ENCODE measurements at regions not wholly inside any gene's neighbourhood (a gene's known extent, or its start where the extent isn't known, plus 50 kb on each side); places are given as distances from the start of the nearest gene placed in this dataset.
A peak's percentile ranks its signal among the peaks of the same experiment; 100 is the strongest.

DNA sequence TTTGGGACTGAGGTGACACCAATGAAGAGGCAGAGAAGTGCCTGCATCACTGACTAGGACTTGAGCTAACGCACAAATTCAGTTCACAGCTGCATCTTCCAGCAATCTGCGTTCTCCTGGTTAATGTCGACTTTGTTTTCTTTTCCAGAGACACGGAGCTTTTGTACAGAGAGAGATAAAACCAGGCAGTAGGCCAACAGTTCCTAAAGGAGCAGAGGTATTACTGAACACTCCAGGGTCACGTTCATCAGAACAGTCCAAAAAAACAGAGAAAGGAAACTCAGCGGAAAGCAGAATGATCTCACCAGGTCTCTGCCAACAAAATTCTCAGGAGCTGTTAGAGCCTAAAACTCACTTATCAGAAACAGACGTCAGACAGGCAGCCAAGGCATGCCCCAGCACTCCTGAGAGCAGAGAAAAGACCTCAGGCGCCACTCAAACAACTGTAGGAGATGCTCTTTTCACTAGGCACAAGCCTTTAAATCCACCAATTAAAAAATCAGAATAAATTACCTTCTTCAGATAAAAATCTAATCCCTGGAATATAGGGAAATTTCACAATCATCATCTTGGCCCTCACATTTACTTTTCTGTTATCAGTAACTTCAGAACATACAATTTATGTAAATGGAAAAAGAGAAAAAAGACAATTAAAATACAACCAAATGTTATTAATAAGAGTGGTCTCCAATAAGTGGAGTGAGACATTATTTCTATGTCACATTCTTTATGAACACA, 95.9 kb upstream of the SPTBN1 start:
- peak; percentile 6 for DNase-seq

DNA sequence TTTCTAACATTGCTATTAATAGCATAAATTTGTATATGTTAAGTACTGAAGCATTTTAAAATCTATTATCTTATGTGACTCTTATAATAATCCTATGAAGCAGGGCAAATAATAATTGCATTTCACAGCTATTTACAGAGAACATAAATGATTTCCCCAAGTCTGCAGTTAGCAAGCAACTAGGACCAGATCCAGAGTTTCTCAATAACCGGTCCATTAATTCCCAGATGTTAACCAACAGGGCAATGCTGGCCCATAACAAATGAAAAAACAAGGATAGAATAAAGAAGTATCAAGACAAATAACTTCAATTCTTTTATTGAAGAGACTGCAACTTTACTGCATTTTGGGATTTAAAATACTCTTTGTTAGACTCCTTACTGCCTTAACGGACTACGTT, 91.7 kb upstream of the SPTBN1 start:
- no peak for DNase-seq

DNA sequence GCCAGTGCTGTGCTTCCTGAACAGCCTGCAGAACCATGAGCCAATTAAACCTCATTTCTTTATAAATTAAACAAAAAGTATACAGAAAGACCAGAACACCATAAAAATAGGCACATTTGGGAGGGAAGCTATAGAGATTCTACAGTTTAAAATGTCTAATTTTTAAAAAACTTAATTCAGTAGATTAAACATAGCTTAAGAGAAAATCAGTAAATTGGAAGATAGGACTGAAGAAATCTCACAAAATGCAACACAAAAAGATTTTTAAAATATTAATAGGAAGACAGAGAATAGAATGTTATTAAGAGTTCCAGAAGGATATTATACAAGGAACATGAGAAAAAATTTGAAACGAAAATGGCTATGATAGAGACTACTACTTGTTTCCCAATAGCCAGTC, 90.5 kb upstream of the SPTBN1 start:
- DNase-seq: no peak

DNA sequence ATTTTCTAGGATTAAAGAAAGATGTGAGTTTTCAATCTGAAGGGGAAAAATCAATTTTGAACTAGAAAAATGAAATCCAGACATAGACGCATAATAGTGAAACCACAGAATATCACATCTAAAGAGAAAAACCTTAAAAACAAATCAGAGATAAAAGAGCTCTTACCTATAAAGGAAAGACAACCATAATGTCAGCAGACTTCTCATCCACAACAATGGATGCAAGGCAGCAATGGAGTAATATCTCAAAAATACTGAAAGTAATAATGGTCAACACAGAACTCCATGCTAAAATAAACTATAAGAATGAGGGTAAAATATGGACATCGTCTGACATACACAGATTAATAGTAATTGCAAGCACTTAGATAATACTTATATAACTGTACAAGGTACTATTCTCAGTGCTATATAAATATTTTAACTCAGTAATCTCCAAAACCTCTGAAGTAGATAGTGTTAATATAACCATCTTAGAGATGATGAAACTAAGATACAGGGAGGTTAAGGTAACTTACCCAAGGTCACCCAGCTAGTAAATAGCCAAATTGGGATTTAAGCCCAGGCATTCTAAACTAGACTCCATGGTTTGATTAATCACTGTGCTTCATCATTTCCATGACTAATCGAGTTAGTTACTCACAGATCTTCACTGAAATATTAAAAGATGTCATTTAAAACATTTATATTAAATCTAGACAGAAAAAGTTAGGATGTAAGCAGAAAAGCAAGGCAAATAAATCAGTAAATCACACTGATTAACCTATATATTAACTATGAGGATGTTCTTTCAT, 89.4 kb upstream of the SPTBN1 start:
- no peak for DNase-seq

DNA sequence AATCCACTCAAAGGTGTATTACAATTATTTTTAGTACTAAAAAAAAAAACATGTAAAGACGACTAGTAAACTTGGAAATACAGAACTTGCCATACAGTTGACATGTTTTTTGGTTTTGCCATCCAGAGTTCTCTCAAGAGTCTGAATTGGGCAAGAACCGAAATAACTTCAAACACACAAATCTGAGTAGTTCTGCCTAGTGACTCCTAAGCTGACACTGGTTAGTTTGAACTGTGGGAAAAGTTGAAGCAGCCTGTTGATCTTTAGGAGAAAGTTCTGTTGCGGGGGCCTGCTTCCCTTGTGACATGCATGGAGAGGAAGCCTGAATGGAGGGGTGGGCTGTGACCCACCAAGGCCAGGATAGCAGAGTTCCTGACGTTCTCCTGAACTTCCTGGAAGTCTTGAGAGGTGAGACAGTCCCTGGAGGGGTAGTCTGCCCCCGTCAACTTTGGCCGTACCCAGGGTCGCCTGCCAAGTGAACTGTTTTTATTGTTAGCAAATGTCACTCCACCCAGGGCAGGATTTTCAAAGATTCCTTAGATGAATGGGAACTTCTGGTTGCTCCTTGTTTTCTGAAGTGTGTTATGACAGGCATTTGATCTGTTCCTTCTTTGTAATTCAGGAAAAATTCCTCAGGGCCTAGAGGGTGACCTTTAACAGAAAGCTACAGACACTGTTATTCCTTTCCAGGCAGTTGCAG, 85.6 kb upstream of the SPTBN1 start:
- DNase-seq: no peak

DNA sequence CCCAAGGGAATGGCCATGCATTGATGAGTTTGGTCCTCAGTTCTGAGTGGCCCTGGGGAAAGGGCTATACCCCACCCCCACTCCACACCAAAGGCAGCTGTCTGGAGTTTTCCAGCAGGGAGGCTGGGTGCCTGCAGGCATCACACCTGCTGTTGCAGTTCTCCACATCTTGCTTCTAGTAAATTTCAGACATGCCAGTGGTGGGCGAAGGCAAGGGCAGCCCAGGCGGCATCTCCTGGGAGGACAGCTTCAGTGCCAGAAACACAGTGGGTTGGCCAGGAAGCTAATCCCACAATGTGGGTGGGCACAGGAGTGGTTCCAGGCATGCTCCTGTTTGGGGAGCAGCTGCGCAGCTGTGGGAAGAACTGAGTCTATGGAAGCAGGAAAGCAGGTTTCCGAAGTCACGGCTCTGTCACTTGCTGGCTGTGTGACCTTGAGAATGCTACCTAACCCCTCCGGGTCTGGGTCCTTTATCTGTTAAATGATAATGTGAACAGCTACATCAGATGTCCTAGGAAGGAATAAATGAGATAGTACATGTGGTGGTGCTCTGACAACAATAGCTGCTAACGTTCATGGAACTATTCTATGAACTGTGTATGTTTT, 84.6 kb upstream of the SPTBN1 start:
- DNase-seq: no peak

DNA sequence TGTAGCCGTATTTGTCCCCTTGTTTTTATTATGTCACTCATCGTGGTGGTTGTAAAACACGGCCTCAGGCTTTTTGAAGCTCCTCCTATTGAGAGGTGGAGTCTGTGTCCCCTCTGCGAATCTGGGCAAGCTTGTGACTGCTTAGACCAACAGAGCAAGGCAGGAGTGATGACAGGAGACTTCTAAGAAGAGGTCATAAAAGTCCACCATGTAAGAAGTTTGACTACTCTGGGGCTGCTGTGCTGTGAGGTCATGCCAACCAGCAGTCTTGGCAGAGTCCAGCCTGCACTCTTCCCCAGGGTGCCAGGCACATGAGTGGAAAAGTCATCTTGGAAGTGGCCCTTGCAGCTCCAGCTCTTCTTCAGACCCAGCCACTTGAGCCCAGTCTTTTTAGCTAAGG, 83.8 kb upstream of the SPTBN1 start:
- no peak for DNase-seq

DNA sequence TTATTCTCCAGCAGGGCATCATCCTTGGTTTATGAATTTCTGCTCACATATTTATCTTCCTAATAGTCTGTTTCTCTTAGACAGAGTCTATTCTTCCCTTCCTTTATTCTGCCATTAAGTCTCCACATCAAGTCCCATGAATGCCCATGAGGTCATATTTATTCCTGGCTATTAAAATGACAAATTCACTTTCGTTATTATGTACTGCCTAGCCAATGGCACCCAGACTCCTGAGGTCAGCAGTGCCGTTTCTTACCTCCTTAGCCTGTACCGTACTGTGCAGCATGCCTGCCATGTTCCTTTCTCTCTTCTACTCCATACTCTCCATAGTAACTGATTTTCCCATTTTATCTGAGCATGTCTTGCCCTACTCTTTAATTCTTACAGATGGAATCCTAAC, 82.3 kb upstream of the SPTBN1 start:
- no peak for DNase-seq

DNA sequence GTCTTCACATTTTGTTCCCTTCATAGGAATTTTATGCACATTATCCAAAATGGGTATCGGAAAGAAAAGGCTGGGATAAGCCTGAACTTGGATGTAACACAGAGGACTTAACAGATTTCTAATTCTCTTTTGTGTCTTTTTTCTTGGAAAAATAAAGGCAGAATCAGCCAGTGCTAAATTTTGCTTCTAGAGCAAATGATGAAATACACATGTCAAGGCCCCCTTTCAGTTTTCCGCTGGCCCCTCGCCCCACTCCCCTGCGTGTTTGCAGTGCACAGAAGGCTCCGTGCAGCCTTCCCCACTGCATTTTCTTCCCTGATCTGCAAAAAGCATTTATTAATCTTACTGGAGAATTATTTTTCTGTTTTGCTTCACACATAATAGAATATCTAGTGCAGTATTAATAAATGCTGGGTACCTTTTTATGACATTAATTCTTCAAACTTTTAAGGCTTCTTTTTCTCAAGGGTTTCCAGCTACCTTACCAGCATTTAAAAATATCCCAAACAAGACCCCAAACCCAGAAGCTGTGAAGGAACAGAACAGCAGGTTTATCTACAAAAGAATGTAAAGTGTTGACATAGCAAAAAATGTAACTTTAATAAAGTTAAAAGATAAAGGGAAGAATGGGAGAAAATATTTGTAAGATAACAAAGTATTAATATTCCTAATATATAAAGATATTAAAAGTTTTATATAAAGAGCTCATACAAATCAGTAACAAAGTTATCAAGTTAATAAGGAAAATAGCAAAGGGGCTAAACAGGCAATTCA, 81.3 kb upstream of the SPTBN1 start:
- DNase-seq: no peak

DNA sequence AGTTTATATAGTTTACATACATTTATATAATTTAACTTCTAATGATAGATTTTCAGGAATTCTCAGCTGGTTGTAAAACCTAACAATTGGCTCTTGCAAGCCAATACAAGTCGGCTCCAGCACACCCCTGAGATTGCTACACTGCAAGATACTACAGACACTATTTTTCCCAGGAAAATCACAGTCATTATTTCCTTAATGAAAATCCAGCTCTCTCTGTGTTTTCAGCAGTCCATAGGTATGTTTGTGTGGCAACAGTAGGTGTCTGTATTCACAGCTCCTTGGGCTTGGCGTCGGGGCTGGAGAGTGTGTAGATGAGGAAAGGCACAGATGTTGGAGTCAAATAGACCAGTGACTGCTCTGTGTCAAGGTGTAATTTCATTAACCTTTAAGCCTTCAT, 78.7 kb upstream of the SPTBN1 start:
- DNase-seq: no peak

DNA sequence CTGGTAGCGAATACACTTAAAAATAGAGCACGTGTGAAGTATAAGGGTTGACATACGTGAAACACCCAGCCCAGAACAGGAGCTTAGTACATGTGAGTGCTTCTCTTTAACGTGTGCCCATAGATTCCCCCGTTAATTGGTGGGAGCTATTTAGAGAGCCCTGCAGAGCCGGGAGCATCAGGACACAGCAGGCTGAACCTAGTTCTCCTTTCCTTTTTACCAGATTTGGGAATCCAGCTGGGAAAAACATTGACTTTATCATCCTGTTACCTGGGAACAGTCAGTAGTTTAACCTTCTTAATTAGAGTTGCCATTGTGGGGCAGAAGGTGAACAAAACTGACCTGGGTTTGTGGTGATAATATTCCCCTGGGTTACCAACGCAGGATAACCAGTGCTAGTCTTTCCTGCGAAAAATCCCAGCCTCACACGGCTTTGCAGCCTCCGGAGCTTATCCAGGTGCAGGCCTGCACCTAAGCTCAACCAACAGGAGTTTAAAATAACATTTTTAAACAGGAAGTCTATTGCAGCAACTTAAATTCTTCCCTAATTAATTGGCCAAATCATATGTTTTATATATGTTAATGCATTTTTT, 78.1 kb upstream of the SPTBN1 start:
- DNase-seq: no peak

DNA sequence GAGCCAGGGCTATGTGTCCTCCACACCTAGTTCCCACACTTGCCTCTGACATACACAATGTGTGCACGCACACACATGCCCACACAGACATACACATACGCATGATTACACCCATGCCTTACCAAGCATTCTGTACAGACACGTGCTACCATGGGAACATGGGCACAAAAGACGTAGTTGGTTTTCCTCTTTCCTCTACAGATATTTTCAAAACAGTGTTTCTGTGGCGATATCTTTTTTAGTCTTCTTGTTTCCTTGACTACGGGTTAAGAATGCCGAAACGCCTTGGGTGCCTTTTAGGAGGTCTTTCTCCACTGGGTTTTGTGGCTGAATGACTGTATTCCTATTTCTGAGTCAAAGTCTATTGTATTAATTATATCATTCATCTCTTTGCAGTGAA, 75.5 kb upstream of the SPTBN1 start:
- DNase-seq: no peak

DNA sequence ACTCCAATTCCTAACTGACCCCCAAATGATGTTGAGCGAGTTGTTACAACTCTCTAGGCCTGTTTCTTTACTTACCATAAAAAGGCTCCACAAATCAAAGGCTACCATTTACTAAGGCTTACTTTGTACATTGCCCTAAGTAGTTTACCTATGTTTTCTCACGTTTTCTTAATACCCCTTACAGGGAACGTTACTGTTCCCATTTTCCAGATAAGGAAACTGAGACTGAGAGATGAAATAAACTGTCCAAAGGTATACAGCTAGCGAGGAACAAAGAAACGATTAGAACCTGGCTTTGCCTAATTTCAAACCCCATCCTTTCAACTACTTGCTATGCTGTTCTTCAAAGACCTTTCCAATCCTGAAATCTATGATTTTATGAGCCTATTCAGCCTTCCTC, 74.8 kb upstream of the SPTBN1 start:
- no peak for DNase-seq

DNA sequence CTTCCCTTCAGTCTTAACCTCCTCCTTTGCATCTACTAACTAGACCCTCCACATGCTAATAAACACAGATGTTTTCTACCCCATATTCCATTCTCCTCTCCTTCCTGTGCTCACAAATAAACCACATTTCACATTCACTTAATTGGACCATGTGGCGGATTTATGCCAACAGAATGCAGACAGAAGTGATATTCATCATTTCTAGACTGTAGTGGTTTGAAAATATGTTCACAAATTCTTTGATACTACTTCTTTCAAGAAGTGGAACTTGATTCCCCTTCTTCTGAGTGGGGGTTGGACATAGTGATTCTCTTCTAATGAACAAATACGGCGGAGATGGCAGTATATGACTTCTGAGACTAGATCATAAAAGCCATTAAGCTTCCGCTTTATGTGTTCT, 73.5 kb upstream of the SPTBN1 start:
- DNase-seq: no peak

DNA sequence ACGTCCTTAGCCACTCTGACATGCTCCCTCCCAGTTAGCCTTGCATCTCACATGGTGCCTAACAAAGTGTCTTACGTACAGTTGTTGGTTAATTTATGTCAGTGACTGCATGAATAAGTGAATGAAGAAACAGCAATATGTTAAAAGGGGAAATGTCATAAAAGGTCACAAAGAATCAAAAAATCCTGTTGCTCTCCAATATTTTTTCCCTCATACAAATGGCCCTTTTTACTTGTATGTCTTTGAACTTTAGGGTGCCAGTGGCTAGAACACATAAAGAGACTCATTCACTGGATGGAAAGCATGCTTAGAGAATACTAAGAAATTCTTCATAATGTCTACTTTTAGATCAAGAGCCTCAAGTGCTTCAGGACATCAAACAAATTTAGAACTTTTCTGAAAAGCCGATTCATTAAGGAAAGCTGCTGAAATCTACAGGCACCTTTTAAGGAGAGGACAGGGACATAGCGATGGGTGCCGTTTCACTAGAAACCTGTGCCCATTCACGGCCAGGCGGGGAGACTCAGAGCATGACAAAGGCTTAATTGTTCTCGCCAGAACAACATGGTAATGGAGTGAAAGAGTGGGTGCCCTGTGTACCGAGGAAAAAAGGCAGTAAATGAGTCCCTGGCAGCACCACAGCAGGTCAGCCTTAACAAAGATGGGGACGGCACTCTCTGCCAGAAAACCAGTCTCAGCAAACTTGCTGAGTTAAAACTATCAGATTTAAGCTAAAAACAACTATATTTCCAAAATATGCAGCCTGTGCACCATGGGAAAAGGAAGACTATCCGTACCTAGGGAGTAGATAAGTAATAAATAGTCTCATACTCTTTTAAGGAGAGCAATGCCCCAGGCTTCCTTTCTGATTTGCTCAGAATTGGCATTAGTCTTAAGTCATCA, 71.6 kb upstream of the SPTBN1 start:
- no peak for DNase-seq

DNA sequence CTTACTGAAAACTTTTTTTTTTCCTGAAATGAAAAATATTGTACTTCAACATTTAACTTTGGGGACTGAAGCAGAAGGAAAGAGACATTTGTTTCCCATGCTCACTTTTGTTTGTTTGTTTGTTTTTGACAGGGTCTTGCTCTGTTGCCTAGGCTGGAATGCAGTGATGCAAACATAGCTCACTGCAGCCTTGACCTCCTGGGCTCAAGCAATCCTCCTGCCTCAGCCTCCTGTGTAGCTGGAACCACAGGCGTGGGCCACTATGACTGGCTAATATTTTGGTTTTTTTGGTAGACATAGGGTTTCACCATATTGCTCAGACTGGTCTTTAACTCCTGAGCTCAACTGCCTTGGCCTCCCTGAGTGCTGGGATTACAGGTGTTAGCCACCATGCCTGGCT, 70.9 kb upstream of the SPTBN1 start:
- no peak for DNase-seq

DNA sequence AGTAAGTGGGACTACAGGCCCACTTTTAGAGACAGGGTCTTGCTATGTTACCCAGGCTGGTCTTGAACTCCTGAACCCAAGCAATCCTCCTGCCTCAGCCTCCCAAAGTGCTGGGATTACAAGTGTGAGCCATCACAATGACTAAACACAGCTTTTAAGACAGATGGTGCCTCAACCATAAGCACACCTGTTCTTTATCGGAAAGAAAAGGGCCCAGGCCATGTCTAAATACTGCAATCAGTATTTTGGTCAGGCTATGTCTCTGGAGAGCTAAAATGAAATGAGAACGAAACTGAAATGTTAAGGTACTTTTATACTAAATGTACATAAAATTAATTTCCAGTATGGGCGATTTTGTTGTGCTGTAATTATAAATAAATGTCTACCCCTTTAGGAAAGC, 69.5 kb upstream of the SPTBN1 start:
- DNase-seq: no peak

DNA sequence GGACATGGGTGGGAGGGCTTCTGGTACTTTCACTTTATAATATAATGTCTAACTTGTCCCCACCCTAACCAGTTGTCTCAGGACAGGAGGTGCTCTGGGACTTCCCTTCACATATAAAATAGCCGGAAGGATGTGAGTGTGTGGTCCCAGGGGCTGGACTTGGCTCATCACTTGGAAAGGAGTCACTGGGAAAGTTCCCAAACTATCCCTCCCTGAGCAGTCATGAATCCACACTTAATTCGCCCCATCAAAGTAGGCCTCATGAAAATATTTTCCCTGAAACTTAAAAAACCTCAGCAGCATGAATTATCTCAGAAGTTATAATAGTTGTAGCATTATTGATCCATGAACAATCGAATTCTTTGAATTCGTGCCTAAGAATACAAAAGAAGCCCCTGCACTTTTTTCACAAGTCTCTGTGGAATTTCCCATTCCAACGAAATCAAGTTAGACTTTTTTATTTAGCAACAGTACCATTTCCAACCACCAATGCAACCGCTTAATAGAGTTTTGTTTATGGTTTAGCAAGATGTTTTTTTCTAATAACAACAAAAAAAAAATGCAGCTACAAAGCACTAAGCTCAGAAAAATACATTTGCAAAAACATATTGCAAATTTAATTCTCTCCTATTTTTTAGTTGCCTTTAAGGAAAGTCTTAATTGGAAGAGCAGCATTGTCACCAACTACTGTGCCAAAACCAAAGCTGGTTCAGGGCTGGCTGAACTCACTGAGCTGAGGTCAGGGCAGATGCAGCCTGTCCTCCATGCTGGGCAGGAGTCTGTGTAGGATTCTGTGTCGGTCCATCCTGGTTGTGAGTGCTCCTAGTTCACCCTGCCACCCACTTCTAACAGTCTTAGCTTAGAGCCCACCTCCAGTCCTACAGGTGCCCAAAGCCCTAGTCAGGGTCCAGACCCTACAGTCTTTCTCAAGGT, 68.8 kb upstream of the SPTBN1 start:
- no peak for DNase-seq

DNA sequence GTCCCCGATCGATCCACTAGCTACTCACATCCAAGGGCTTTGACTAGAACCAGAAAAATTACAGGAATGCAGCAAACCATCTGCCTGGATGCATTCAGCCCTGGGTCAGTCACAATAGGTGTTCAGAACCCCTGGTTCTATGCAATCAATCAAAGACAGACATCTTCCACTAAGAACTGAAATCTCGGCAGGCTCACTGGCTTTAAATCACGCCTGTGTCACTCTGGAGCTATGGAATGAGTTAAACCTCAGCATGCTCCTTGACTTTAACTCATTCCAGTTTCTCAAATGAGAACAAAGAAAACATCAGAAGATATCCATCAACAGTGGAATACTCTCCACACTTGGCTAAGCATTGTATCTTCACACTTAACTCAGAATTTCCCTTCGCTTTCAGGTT, 68.1 kb upstream of the SPTBN1 start:
- DNase-seq: no peak
